ENCODE measurements at regions not wholly inside any gene's neighbourhood (a gene's known extent, or its start where the extent isn't known, plus 50 kb on each side); places are given as distances from the start of the nearest gene placed in this dataset.
"Not testable (repeated sequence)": the region's sequence is repeated elsewhere in the genome, so short reads cannot be mapped to it uniquely, and the experiment has no call there.

DNA sequence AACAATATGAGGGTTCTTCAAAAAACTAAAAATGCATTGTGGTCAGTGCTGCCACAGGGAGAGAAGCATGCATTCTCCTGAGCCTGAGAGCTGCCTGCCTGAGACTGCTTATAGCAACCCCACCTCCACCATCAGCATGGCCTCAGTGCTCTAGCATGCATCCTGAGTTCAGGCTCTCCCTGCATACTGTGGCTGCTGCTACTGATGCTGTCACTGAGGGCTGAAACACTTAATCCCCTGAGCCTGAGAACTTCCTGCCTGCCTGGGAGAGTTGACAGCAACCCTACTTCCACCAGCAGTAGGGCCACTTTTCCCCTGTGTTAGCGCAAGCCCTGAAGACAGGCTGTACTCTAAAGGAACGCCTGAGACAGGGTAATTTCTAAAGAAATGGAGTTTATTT lies 206.0 kb downstream of the FBXO4 start:
- DNase-seq, result no peak
- TF ChIP-seq GATA1 (IDR thresholded peaks at IDR 0.05; ENCODE audit: low read depth, low read length) (no peak), POLR2A (IDR thresholded peaks at IDR 0.05; ENCODE audit: low read length) (no peak)

DNA sequence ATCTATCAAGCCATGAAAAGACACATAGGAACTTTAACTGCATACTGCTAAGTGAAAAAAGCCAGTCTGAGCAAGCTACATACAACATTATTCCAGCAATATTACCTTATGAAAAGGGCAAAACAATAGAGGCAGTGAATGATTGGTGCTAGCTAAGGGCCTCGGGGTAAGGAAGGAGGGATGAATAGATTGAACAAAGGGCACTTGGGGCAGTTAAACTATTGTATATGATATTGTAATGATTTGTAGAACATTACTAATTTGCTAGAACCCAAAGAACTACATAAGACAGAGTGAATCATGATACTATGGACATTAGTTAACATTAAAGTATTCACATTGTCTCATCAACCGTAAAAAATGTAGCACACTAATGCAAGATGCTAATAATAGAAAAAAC lies 218.3 kb downstream of the FBXO4 start:
- no peak for DNase-seq
- no peak for TF ChIP-seq GATA1 (IDR thresholded peaks at IDR 0.05; ENCODE audit: low read depth, low read length)
- no peak for TF ChIP-seq POLR2A (IDR thresholded peaks at IDR 0.05; ENCODE audit: low read length)

- no peak for DNase-seq
- TF ChIP-seq POLR2A (IDR thresholded peaks at IDR 0.05; ENCODE audit: low read length), result no peak
- TF ChIP-seq GATA1 (IDR thresholded peaks at IDR 0.05; ENCODE audit: low read depth, low read length), result no peak
Measured at GRCh38 chr5:42148813-42149212, 223.7 kb downstream of the FBXO4 start.

DNA sequence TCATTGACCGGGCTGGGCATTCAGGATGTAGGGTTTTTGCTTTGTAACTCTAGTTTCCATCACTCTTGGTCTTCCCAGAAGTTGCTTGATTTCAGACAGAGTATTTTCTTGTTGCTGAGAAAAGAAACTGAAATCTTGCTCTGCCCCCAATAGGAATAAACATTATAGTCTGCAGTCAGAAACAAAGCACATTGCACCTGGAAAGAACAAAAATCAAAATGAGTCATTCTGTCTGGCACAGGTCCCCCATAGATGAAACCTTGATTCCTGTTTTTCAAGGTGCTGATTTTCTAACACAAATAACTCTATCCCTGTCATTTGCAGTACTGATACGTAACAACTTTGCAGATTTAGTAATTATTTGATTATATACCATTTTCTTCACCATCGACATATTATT lies 232.1 kb downstream of the FBXO4 start:
- no peak for DNase-seq
- TF ChIP-seq POLR2A (IDR thresholded peaks at IDR 0.05; ENCODE audit: low read length) (no peak), GATA1 (IDR thresholded peaks at IDR 0.05; ENCODE audit: low read depth, low read length) (no peak)

- TF ChIP-seq POLR2A (IDR thresholded peaks at IDR 0.05; ENCODE audit: low read length) (no peak), GATA1 (IDR thresholded peaks at IDR 0.05; ENCODE audit: low read depth, low read length) (no peak)
- no peak for DNase-seq
Measured at GRCh38 chr5:42163083-42163482, 238.0 kb downstream of the FBXO4 start.

- no peak for DNase-seq
- TF ChIP-seq GATA1 (IDR thresholded peaks at IDR 0.05; ENCODE audit: low read depth, low read length) (no peak), POLR2A (IDR thresholded peaks at IDR 0.05; ENCODE audit: low read length) (no peak)
Measured at GRCh38 chr5:42168091-42168670, 243.1 kb downstream of the FBXO4 start.

- not testable (repeated sequence) for DNase-seq
Measured at GRCh38 chr5:42176118-42176517, 247.1 kb upstream of the GHR start.

- not testable (repeated sequence) for DNase-seq
Measured at GRCh38 chr5:42179843-42180242, 243.4 kb upstream of the GHR start.

DNA sequence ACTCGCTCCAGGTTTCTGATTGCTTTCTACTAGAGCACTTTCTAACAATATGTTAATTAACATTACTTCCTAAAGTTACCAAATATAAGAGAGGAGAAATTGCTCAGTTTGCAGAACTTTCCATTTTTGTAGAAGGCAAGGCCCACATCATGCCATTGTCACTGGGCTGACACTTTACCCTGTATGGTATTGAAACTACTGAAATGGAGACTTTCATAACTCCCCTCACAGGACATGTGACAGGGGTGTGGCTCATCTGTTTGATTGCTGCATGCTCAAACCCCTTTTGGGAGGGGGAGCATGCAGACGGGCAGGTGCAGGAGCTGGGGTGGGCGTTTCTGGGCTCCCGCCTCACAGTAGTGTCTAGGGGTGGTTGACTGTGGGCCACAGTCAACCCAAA lies 206.3 kb upstream of the GHR start:
- no peak for DNase-seq
- TF ChIP-seq POLR2A (IDR thresholded peaks at IDR 0.05; ENCODE audit: low read length) (no peak), GATA1 (IDR thresholded peaks at IDR 0.05; ENCODE audit: low read depth, low read length) (no peak)

DNA sequence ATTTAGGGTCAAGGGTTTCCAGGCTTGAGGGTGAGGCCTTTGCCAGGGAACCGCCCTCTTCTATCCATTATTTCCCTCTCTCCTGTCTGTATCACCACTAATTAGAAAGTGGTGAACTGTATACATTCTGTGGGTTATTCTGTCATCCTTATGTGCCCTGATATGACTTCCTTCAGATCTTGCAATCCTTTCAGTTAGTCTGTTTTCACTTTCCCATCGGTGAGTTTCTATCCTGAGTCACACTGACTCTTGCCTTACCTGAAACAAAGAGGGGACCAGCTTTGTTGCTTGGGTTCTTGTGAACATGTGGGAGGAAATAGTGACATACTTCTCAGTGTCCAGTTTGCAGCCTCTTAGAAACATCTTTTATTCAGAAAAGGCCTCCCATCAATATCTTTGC lies 205.4 kb upstream of the GHR start:
- no peak for TF ChIP-seq POLR2A (IDR thresholded peaks at IDR 0.05; ENCODE audit: low read length)
- TF ChIP-seq GATA1 (IDR thresholded peaks at IDR 0.05; ENCODE audit: low read depth, low read length), result no peak

GRCh38 chr5:42225009-42225408 lies 198.2 kb upstream of the GHR start:
- no peak for DNase-seq
- no peak for TF ChIP-seq POLR2A (IDR thresholded peaks at IDR 0.05; ENCODE audit: low read length)
- TF ChIP-seq GATA1 (IDR thresholded peaks at IDR 0.05; ENCODE audit: low read depth, low read length), result no peak

More for the DNA sequence above, 205.4 kb upstream of the GHR start:
- no peak for DNase-seq

- TF ChIP-seq GATA1 (IDR thresholded peaks at IDR 0.05; ENCODE audit: low read depth, low read length), result no peak
- TF ChIP-seq POLR2A (IDR thresholded peaks at IDR 0.05; ENCODE audit: low read length), result no peak
- DNase-seq, result no peak
Measured at GRCh38 chr5:42228279-42228678, 195.0 kb upstream of the GHR start.

DNA sequence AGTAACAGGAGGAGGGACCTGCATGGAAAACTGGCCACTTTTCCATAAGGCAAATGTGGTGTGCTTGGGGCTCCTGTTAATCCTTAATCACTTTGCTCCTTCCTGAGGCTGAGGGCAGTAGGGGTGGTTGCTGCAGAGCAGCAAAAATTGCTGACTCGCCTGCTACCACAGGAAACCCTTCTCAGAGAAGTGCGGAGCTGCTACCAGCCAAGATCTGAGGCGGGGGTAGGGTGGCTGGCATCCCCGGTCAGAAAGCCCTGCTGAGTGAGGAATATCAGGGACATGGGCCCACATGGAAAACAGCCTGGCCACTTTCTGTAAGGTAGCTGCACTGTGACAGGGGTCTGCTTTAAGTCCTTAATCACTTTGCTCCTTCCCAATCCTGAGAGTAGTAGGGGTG lies 192.4 kb upstream of the GHR start:
- DNase-seq, result no peak
- no peak for TF ChIP-seq GATA1 (IDR thresholded peaks at IDR 0.05; ENCODE audit: low read depth, low read length)
- no peak for TF ChIP-seq POLR2A (IDR thresholded peaks at IDR 0.05; ENCODE audit: low read length)

DNA sequence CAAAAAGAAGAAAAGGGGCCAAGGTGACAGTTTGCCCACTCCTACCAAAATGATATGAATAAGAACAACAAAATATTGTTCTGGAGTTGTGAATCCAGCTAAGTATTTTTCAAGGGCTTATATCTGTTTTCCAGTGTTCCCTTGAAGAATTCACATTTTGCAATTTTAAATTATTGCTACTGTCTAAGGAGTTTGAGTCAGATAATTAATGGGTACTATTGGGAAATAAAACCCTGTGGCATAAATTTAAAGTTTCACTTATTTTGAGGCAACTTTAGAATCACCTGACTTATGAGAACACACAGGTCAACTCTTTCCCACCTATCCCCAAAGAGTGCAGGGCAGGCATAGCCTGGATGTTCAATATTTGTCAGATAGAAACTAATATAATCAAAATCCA lies 188.0 kb upstream of the GHR start:
- DNase-seq, result no peak
- no peak for TF ChIP-seq GATA1 (IDR thresholded peaks at IDR 0.05; ENCODE audit: low read depth, low read length)
- no peak for TF ChIP-seq POLR2A (IDR thresholded peaks at IDR 0.05; ENCODE audit: low read length)

DNA sequence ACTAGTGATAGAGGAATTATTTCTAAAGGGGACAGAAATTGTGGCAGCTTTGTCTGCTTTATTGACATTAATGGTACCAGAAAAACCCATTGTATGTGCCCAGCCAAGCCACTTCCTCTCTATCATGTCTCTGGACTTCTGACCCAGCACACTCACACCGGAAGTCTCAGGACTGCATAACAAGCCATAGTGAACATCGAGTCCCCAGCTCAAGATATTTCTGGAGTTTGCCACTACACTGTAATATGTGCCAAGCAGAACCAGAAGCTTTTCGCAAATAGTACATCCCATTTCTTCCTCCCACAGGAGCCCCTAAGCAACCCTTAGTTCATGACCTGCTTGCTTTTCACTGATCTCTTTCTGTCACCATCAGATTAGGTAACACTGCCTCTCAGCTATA lies 187.4 kb upstream of the GHR start:
- no peak for TF ChIP-seq GATA1 (IDR thresholded peaks at IDR 0.05; ENCODE audit: low read depth, low read length)
- TF ChIP-seq POLR2A (IDR thresholded peaks at IDR 0.05; ENCODE audit: low read length), result no peak
- DNase-seq, result no peak

DNA sequence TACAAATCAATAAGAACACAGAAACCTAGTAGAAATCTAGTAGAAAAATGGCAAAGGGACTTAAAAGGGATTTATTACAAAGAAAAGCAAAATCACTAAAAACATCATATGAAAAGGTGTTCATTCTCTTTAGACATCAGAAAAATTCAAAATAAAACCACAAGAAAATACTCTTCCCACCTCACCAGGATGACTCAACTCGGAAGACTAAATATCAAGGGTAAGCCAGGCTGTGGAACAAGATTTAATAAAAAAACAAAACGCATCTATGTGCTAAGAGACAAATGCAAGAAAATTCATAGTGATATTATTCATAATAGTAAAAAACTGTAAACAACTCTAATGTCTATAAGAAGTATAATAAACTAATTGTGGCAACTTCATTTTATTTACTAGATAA lies 181.6 kb upstream of the GHR start:
- TF ChIP-seq POLR2A (IDR thresholded peaks at IDR 0.05; ENCODE audit: low read length) (no peak), GATA1 (IDR thresholded peaks at IDR 0.05; ENCODE audit: low read depth, low read length) (no peak)
- DNase-seq, result no peak
